SK-N-SH (cell line): ENCODE measurements at regions not wholly inside any gene's neighbourhood (a gene's known extent, or its start where the extent isn't known, plus 50 kb on each side); places are given as distances from the start of the nearest gene placed in this dataset.

Experiments
- CTCF ChIA-PET: fragments of 300-600, 350-600 bp; formaldehyde crosslinking; extraction: SDS; loops from one replicate; lab custom pipeline; 2021; lab: Yijun Ruan, JAX
- POLR2A ChIA-PET: fragments of 350-600 bp; sonication (Branson Sonifier 250); formaldehyde crosslinking; extraction: SDS; loops from one replicate; lab custom pipeline; 2020; ENCODE audit warnings: antibody characterized with exemption, inconsistent platforms; lab: Yijun Ruan, JAX
- DNase-seq: peaks from one replicate; pipeline ENCODE4 v3.0.0; 2012
- H2AFZ ChIP-seq: fragments of 200-600 bp; sonication (generic); 2 replicates; pipeline ENCODE4 v1.8.1; 2016; ENCODE audit warnings: antibody characterized with exemption, mild to moderate bottlenecking, low read depth
- H3F3A ChIP-seq: fragments of 200-600 bp; sonication (generic); replicated peaks from 2 replicates; pipeline ENCODE3; 2016; ENCODE audit warnings: antibody characterized with exemption, mild to moderate bottlenecking; ENCODE audit not compliant: insufficient read depth
- H3K27ac ChIP-seq, 2 experiments: fragments of 200-500 bp in 1 of 2; fragments of 200-600 bp in 1 of 2; sonication (Bioruptor generic) in 1 of 2; sonication (generic), shearing (Covaris generic) in 1 of 2; 2 replicates each; pipeline versions ENCODE4 v1.5.1 to v1.6.1; 2014 to 2016; ENCODE audit warnings: low read depth in 2 of 2, inconsistent platforms in 1 of 2, low read length in 1 of 2, mild to moderate bottlenecking in 1 of 2, mixed read lengths in 1 of 2
- H3K27me3 ChIP-seq: fragments of 200-600 bp; sonication (generic), shearing (Covaris generic); 2 replicates; pipeline ENCODE4 v1.6.1; 2016; ENCODE audit warnings: mixed run types; ENCODE audit not compliant: insufficient read depth
- H3K36me3 ChIP-seq, 2 experiments: fragments of 200-500 bp in 1 of 2; fragments of 200-600 bp in 1 of 2; sonication (Bioruptor generic) in 1 of 2; sonication (generic) in 1 of 2; replicated peaks in 1 of 2; 2 replicates each; pipeline versions ENCODE3 to v1.5.1; 2014 to 2016; ENCODE audit warnings: low read length in 1 of 2, mild to moderate bottlenecking in 1 of 2; ENCODE audit not compliant: insufficient read depth in 2 of 2, control insufficient read depth in 1 of 2
- H3K4me1 ChIP-seq, 2 experiments: fragments of 200-500 bp in 1 of 2; fragments of 200-600 bp in 1 of 2; sonication (Bioruptor generic) in 1 of 2; sonication (generic), shearing (Covaris generic) in 1 of 2; 2 replicates each; pipeline versions ENCODE4 v1.5.1 to v1.6.1; 2014 to 2016; ENCODE audit warnings: low read depth in 1 of 2, low read length in 1 of 2, mixed run types in 1 of 2; ENCODE audit not compliant: insufficient read depth in 2 of 2, control insufficient read depth in 1 of 2
- H3K4me2 ChIP-seq: fragments of 200-600 bp; sonication (generic), shearing (Covaris generic); 2 replicates; pipeline ENCODE4 v1.6.1; 2017; ENCODE audit warnings: mixed run types
- H3K4me3 ChIP-seq, 2 experiments: fragments of 200-500 bp in 1 of 2; fragments of 200-600 bp in 1 of 2; sonication (Bioruptor generic) in 1 of 2; sonication (generic), shearing (Covaris generic) in 1 of 2; 2 replicates each; pipeline versions ENCODE4 v1.5.1 to v1.8.1; 2014 to 2016; ENCODE audit warnings: low read depth in 2 of 2, inconsistent platforms in 1 of 2, low read length in 1 of 2, mild to moderate bottlenecking in 1 of 2, mixed read lengths in 1 of 2, moderate library complexity in 1 of 2
- H3K79me2 ChIP-seq: fragments of 200-600 bp; sonication (generic); 2 replicates; pipeline ENCODE4 v1.8.1; 2017; ENCODE audit warnings: mild to moderate bottlenecking; ENCODE audit not compliant: insufficient read depth
- H3K9ac ChIP-seq: fragments of 200-600 bp; sonication (generic); 2 replicates; pipeline ENCODE4 v1.6.1; 2017; ENCODE audit warnings: mixed run types
- H3K9me2 ChIP-seq: fragments of 200-600 bp; sonication (generic); 2 replicates; pipeline ENCODE4 v1.6.1; 2017; ENCODE audit warnings: mixed run types
- H3K9me3 ChIP-seq: fragments of 200-600 bp; sonication (generic); 2 replicates; pipeline ENCODE4 v1.6.1; 2017; ENCODE audit warnings: mixed run types, mild to moderate bottlenecking, moderate library complexity
- H4K20me1 ChIP-seq: fragments of 200-600 bp; sonication (generic); 2 replicates; pipeline ENCODE4 v1.6.1; 2017; ENCODE audit warnings: mild to moderate bottlenecking, mixed run types; ENCODE audit not compliant: insufficient read depth
- ELF1 ChIP-seq: IDR thresholded peaks from 2 replicates; pipeline ENCODE4 v1.4.0; 2012
- EP300 ChIP-seq, 2 experiments: IDR thresholded peaks; 2 replicates each; pipeline versions ENCODE4 v1.4.0 to v1.6.1; 2012; ENCODE audit warnings: borderline replicate concordance in 1 of 2, low read depth in 1 of 2, low read length in 1 of 2
- EZH2phosphoT487 ChIP-seq: fragments of 200-600 bp; sonication (generic); IDR thresholded peaks from 2 replicates; pipeline ENCODE4 v1.6.1; 2017; ENCODE audit warnings: low read depth, mixed run types, mild to moderate bottlenecking, antibody characterized with exemption, moderate library complexity, borderline replicate concordance
- FOSL2 ChIP-seq: IDR thresholded peaks from 2 replicates; pipeline ENCODE4 v1.4.0; 2012; ENCODE audit warnings: low read depth, mild to moderate bottlenecking, moderate library complexity, borderline replicate concordance
- FOXJ3 ChIP-seq: sonication (generic); formaldehyde crosslinking; IDR thresholded peaks from 2 replicates; pipeline ENCODE4 v1.5.1; 2020; ENCODE audit warnings: mild to moderate bottlenecking, missing genetic modification reagents
- JUND ChIP-seq: IDR thresholded peaks from 2 replicates; pipeline ENCODE4 v1.4.0; 2012
- MEF2A ChIP-seq: IDR thresholded peaks from 2 replicates; pipeline ENCODE4 v1.4.0; 2012; ENCODE audit warnings: low read depth, borderline replicate concordance
- RAD21 ChIP-seq: IDR thresholded peaks from 2 replicates; pipeline ENCODE4 v1.6.1; 2012; ENCODE audit warnings: mild to moderate bottlenecking, low read length
- RXRA ChIP-seq: IDR thresholded peaks from 2 replicates; pipeline ENCODE4 v1.4.0; 2012; ENCODE audit warnings: low read depth, mild to moderate bottlenecking, borderline replicate concordance
- SIN3A ChIP-seq: IDR thresholded peaks from 2 replicates; pipeline ENCODE4 v1.6.1; 2012; ENCODE audit warnings: low read depth, mild to moderate bottlenecking, low read length, moderate library complexity, borderline replicate concordance
- SMC3 ChIP-seq: IDR thresholded peaks from 2 replicates; pipeline ENCODE4 v1.6.1; 2012; ENCODE audit warnings: low read depth, low read length, improper control_type of control experiment
- TCF12 ChIP-seq: IDR thresholded peaks from 2 replicates; pipeline ENCODE4 v1.4.0; 2012
- WGBS: methylation state at CpG from one replicate; pipeline ENCODE4 v1.1.6; 2017; ENCODE audit warnings: low lambda C conversion rate; 5-methylcytosine and 5-hydroxymethylcytosine counted together
- TF ChIP-seq, protein P1 (sequence below): fragments of 150-350 bp; IDR thresholded peaks from 2 replicates; pipeline ENCODE4 v1.6.1; 2016; ENCODE audit warnings: mild to moderate bottlenecking, low read depth, low read length
- TF ChIP-seq, protein P2 (sequence below): IDR thresholded peaks from 2 replicates; pipeline ENCODE4 v1.4.0; 2012; ENCODE audit warnings: low read depth
- TF ChIP-seq, protein P3 (sequence below): fragments of 200-600 bp; sonication (generic); IDR thresholded peaks from 2 replicates; pipeline ENCODE4 v1.6.1; 2017; ENCODE audit warnings: antibody characterized with exemption, mild to moderate bottlenecking, moderate library complexity
- TF ChIP-seq, protein P4 (sequence below): IDR thresholded peaks from 2 replicates; pipeline ENCODE4 v1.4.0; 2012; ENCODE audit warnings: low read depth, borderline replicate concordance

DNA sequence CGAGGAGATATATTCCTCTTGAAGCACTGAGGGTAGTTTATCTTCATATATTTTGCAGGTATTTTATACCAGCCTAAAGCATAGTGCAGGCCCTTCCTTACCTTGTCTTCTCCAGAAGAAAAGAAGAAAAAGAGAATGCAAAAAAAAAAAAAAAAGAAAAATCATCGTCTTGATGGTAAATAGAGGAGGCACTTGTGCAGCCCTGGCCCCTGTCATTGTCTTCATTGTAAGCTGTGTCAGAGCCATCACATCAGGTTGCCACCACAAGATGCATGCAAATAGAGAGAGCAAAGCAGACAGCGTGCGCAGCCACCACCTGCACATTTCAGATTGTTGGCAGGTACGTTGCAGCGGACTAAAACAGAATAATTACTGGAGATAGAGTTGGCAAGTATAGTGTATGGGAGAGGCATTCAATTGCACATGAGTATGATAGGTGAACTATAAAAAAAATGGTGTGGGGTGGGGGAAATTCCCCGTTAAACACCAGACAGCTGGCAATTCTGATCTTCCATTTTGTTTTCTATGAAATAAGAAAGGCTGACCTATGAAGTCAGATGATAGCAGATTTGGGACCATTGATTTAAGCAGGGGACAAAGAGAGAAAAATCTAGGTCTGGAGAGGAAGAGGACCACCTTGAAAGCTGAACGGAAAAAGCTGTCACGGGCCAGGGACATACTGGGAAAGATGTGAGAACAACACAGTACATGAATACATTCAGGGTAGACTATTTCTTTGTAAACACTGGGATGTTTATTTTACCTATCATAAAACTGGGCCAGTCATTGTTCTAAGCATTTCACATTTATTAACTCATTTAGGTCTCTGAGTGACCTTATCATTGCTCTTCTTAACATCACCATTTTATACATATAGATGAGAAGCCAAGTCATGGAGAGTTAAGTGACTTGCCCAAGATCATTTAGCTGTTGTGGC is 306.3 kb upstream of the SP8 start:
- WGBS = 4% methylated on average over 9 of the region's 9 CpGs
- Histone ChIP-seq H2AFZ (no peak overlapping the region), H3K4me2 (no peak overlapping the region), H3K36me3 (no peaks in the 10 kb centered on the region), H3K27ac (no peak overlapping the region), H3K4me3 (no peak overlapping the region), H3K4me1 (no peaks in the 10 kb centered on the region), H4K20me1 (no peaks in the 10 kb centered on the region), H3K9ac (no peak overlapping the region), H3K79me2 (no peaks in the 10 kb centered on the region), H3K9me2 (no peaks in the 10 kb centered on the region), H3K9me3 (no peaks in the 10 kb centered on the region), H3F3A (no peaks in the 10 kb centered on the region), H3K27me3 (no peaks in the 10 kb centered on the region)
- CTCF ChIA-PET = interaction anchor here (0.6 kb wide), 1 partner anchor 133 kb away, joined by 3 read pairs; no protein-coding TSS in a partner anchor
- TF ChIP-seq, protein P1, sequence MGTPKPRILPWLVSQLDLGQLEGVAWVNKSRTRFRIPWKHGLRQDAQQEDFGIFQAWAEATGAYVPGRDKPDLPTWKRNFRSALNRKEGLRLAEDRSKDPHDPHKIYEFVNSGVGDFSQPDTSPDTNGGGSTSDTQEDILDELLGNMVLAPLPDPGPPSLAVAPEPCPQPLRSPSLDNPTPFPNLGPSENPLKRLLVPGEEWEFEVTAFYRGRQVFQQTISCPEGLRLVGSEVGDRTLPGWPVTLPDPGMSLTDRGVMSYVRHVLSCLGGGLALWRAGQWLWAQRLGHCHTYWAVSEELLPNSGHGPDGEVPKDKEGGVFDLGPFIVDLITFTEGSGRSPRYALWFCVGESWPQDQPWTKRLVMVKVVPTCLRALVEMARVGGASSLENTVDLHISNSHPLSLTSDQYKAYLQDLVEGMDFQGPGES = no peak
- TF ChIP-seq FOSL2 (no peak), EZH2phosphoT487 (no peak), RXRA (no peak), ELF1 (no peak), RAD21 (no peak), FOXJ3 (CRISPR knock-in tag) (no peak), SIN3A (no peak), JUND (no peak), TCF12 (no peak), MEF2A (no peak), EP300 (IDR thresholded peaks at IDR 0.05; ENCODE audit: borderline replicate concordance in 1 of 2, low read depth in 1 of 2, low read length in 1 of 2) (no peak), SMC3 (no peak)
- TF ChIP-seq, protein P2, sequence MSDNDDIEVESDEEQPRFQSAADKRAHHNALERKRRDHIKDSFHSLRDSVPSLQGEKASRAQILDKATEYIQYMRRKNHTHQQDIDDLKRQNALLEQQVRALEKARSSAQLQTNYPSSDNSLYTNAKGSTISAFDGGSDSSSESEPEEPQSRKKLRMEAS = no peak
- TF ChIP-seq, protein P3, sequence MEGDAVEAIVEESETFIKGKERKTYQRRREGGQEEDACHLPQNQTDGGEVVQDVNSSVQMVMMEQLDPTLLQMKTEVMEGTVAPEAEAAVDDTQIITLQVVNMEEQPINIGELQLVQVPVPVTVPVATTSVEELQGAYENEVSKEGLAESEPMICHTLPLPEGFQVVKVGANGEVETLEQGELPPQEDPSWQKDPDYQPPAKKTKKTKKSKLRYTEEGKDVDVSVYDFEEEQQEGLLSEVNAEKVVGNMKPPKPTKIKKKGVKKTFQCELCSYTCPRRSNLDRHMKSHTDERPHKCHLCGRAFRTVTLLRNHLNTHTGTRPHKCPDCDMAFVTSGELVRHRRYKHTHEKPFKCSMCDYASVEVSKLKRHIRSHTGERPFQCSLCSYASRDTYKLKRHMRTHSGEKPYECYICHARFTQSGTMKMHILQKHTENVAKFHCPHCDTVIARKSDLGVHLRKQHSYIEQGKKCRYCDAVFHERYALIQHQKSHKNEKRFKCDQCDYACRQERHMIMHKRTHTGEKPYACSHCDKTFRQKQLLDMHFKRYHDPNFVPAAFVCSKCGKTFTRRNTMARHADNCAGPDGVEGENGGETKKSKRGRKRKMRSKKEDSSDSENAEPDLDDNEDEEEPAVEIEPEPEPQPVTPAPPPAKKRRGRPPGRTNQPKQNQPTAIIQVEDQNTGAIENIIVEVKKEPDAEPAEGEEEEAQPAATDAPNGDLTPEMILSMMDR = no peak
- TF ChIP-seq, protein P4, sequence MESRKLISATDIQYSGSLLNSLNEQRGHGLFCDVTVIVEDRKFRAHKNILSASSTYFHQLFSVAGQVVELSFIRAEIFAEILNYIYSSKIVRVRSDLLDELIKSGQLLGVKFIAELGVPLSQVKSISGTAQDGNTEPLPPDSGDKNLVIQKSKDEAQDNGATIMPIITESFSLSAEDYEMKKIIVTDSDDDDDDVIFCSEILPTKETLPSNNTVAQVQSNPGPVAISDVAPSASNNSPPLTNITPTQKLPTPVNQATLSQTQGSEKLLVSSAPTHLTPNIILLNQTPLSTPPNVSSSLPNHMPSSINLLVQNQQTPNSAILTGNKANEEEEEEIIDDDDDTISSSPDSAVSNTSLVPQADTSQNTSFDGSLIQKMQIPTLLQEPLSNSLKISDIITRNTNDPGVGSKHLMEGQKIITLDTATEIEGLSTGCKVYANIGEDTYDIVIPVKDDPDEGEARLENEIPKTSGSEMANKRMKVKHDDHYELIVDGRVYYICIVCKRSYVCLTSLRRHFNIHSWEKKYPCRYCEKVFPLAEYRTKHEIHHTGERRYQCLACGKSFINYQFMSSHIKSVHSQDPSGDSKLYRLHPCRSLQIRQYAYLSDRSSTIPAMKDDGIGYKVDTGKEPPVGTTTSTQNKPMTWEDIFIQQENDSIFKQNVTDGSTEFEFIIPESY = no peak
- POLR2A ChIA-PET = no interaction called here
- no peak for DNase-seq
